Chondrocyte (in vitro differentiated cells): ENCODE measurements at regions not wholly inside any gene's neighbourhood (a gene's known extent, or its start where the extent isn't known, plus 50 kb on each side); places are given as distances from the start of the nearest gene placed in this dataset.

Experiments
- DNase-seq: peaks from one replicate; pipeline ENCODE4 v3.0.0; 2021; ENCODE audit warnings: mixed read lengths, low spot score
- H3K27ac Mint-ChIP-seq: one replicate; pipeline ENCODE4 v1.8.0; 2021; ENCODE audit warnings: mild to moderate bottlenecking, moderate library complexity, mixed read lengths; ENCODE audit not compliant: unreplicated experiment
- H3K27me3 Mint-ChIP-seq: 2 replicates; pipeline ENCODE4 v1.8.0; 2021; ENCODE audit warnings: low read depth, mixed read lengths
- H3K36me3 Mint-ChIP-seq: 2 replicates; pipeline ENCODE4 v1.8.0; 2021; ENCODE audit warnings: low read depth, mixed read lengths
- H3K4me1 Mint-ChIP-seq: 2 replicates; pipeline ENCODE4 v1.8.0; 2021; ENCODE audit warnings: low read depth, mild to moderate bottlenecking, mixed read lengths
- H3K4me3 Mint-ChIP-seq: one replicate; pipeline ENCODE4 v1.8.0; 2021; ENCODE audit warnings: mild to moderate bottlenecking, moderate library complexity, mixed read lengths; ENCODE audit not compliant: unreplicated experiment
- H3K9me3 Mint-ChIP-seq: 2 replicates; pipeline ENCODE4 v1.8.0; 2021; ENCODE audit warnings: low read depth, mixed read lengths
- TF ChIP-seq, protein P1 (sequence below): fragments of 200-600 bp; sonication (generic); IDR thresholded peaks from 2 replicates; pipeline ENCODE4 v1.5.0; 2021; ENCODE audit warnings: antibody characterized with exemption, mild to moderate bottlenecking, moderate library complexity

DNA sequence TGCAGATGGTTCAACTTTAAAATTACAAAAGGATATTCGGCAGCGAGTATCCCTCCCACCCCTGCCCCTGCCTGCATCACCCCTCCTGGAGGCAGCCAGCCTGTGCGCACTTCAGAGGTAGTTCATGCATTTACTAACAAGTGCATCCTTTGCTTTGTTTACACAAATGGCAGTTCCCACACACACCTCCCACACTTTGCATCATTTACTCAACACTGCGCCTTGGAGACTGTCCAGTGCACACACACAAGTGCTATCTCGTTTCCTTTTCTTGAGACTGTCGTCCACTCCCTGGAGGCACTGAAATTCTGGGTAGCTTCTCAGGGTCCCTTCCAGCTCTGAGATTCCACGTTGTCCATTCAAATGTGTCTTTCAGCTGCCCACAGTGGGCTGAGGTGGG, 53.1 kb upstream of the VSX1 start:
- TF ChIP-seq, protein P1, sequence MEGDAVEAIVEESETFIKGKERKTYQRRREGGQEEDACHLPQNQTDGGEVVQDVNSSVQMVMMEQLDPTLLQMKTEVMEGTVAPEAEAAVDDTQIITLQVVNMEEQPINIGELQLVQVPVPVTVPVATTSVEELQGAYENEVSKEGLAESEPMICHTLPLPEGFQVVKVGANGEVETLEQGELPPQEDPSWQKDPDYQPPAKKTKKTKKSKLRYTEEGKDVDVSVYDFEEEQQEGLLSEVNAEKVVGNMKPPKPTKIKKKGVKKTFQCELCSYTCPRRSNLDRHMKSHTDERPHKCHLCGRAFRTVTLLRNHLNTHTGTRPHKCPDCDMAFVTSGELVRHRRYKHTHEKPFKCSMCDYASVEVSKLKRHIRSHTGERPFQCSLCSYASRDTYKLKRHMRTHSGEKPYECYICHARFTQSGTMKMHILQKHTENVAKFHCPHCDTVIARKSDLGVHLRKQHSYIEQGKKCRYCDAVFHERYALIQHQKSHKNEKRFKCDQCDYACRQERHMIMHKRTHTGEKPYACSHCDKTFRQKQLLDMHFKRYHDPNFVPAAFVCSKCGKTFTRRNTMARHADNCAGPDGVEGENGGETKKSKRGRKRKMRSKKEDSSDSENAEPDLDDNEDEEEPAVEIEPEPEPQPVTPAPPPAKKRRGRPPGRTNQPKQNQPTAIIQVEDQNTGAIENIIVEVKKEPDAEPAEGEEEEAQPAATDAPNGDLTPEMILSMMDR: no peak
- Mint-ChIP-seq H3K27ac (no peak overlapping the region), H3K4me3 (no peak overlapping the region), H3K27me3 (peaks cover 12% of the 10 kb centered on the region), H3K36me3 (no peaks in the 10 kb centered on the region), H3K9me3 (no peaks in the 10 kb centered on the region), H3K4me1 (peaks cover 15% of the 10 kb centered on the region)
- DNase-seq: no peak

DNA sequence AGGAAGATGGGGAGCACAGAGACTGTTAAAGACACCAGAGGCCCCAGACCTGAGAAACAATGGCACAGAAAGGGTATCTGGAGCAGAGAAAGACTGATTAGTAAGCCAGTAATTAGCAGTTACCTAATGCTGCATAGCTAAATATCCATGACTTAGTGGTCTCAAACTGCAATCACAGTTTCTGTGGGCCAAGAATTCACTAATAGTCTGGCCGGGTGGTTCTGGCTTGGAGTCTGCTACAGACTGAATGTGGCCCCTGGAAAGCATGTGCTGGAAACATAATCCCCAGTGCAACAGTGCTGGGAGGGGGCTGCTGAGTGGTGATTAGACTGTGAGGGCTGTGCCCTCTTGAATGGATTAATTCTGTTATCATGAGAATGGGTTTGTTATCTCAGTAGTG, 54.1 kb upstream of the VSX1 start:
- TF ChIP-seq, protein P1: no peak
- peaks cover 17% of the 10 kb centered on the region for H3K27me3 Mint-ChIP-seq
- peaks cover 15% of the 10 kb centered on the region for H3K4me1 Mint-ChIP-seq
- H3K9me3 Mint-ChIP-seq: no peaks in the 10 kb centered on the region
- no peaks in the 10 kb centered on the region for H3K36me3 Mint-ChIP-seq
- DNase-seq: no peak
- no peak overlapping the region for H3K27ac Mint-ChIP-seq
- H3K4me3 Mint-ChIP-seq: no peak overlapping the region

- no peaks in the 10 kb centered on the region for H3K9me3 Mint-ChIP-seq
- H3K4me1 Mint-ChIP-seq: peaks cover 15% of the 10 kb centered on the region
- H3K4me3 Mint-ChIP-seq: no peak overlapping the region
- no peaks in the 10 kb centered on the region for H3K36me3 Mint-ChIP-seq
- DNase-seq: no peak
- peak overlapping the region; percentile 83 for H3K27ac Mint-ChIP-seq
- H3K27me3 Mint-ChIP-seq: peaks cover 20% of the 10 kb centered on the region
- TF ChIP-seq, protein P1: no peak
Observed at GRCh38 chr20:25136643-25137559, 55.0 kb upstream of the VSX1 start.

GRCh38 chr20:25139029-25139705, 56.3 kb upstream of the ENTPD6 start:
- peaks cover 15% of the 10 kb centered on the region for H3K4me1 Mint-ChIP-seq
- TF ChIP-seq, protein P1: peak; percentile 20
- H3K27ac Mint-ChIP-seq: no peak overlapping the region
- H3K4me3 Mint-ChIP-seq: no peak overlapping the region
- H3K27me3 Mint-ChIP-seq: peaks cover 29% of the 10 kb centered on the region
- no peaks in the 10 kb centered on the region for H3K36me3 Mint-ChIP-seq
- no peaks in the 10 kb centered on the region for H3K9me3 Mint-ChIP-seq
- DNase-seq: no peak

- no peaks in the 10 kb centered on the region for H3K9me3 Mint-ChIP-seq
- H3K27ac Mint-ChIP-seq: no peak overlapping the region
- H3K27me3 Mint-ChIP-seq: peaks cover 36% of the 10 kb centered on the region
- no peak for DNase-seq
- H3K4me3 Mint-ChIP-seq: no peak overlapping the region
- TF ChIP-seq, protein P1: no peak
- H3K36me3 Mint-ChIP-seq: no peaks in the 10 kb centered on the region
- peaks cover 12% of the 10 kb centered on the region for H3K4me1 Mint-ChIP-seq
Observed at GRCh38 chr20:25140968-25141367, 54.5 kb upstream of the ENTPD6 start.
